ENCODE measurements at regions not wholly inside any gene's neighbourhood (a gene's known extent, or its start where the extent isn't known, plus 50 kb on each side); places are given as distances from the start of the nearest gene placed in this dataset.

DNA sequence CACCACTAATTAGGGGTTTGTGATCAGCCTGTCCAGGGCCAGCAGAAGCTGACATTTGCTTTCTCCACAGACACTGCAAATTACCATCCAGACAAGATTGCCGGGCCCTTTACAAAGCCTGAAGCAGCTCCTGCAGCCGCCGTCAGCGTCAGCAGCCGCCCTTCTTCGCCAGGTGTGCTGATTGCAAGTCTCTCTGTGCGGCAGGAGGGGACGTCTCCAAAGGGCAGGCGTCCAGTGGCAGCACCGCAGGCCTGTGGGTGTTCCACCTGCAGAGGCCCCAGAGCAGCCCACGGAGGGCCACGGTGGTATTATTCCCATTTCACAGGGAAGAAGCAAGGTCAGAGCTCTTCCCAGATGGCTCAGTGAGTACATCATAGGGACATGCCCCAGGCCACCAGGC, 108.0 kb upstream of the PPP1R26 start:
- 86% methylated on average over 6 of the region's 12 CpGs for WGBS (ENCODE audit: missing lambda C conversion rate)
- FAIRE-seq (no peak), ATAC-seq (no peak), DNase-seq (ENCODE audit: low read depth in 1 of 2, low spot score in 1 of 2) (no peak)
- H3K4me3 ChIP-seq, result no peak overlapping the region
- H3K27ac ChIP-seq, result no peak overlapping the region; a peak in 1 of 6 replicates
- ChIA-PET CTCF (interaction anchor here (1.3 to 2.5 kb wide), 2 partner anchors 17 to 41 kb away, joined by 4 to 12 read pairs; no protein-coding TSS in a partner anchor), POLR2A (no interaction called here)
- no peaks in the 10 kb centered on the region for H3K9me3 ChIP-seq
- H3K4me2 ChIP-seq, result no peak overlapping the region
- TF ChIP-seq FOSL2 (IDR thresholded peaks at IDR 0.05), result no peak
- TF ChIP-seq FOSL2 (CRISPR knock-in tag; IDR thresholded peaks at IDR 0.05), result no peak
- TF ChIP-seq POLR2AphosphoS2 (conservative IDR thresholded peaks at IDR 0.05; ENCODE audit: low read length), result no peak
- TF ChIP-seq FOXS1 (CRISPR knock-in tag; IDR thresholded peaks at IDR 0.05), result no peak
- no peaks in the 10 kb centered on the region; the same call in 2 of the 3 replicates for H3K4me1 ChIP-seq

DNA sequence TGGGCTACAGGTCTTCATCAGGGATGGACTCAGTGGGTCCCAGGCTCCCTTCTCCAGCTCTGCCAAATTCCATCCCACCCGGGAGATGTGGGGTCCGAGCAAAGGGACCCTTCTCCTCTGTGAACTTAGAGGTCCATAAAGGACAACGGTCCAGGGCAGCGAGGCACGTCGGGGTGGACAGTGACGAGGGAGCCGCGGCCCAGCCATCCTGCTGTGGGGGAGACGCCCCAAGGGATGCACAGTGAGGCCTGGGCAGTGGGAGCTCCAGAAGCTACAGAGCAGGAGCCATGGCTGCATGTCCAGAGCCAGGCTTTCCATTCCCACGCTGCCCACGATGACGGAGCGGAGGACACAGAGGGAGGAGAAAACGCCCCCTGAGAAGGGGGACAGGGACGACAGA, 107.5 kb upstream of the PPP1R26 start:
- Histone ChIP-seq H3K4me3 (no peak overlapping the region), H3K27ac (no peak overlapping the region), H3K9me3 (no peaks in the 10 kb centered on the region), H3K4me2 (no peak overlapping the region), H3K4me1 (no peaks in the 10 kb centered on the region; the same call in 2 of the 3 replicates)
- CTCF ChIA-PET, result interaction anchor here (1.3 kb wide), 1 partner anchor 17 kb away, joined by 4 read pairs; no protein-coding TSS in a partner anchor
- ATAC-seq, result no peak
- WGBS (ENCODE audit: missing lambda C conversion rate), result 70% methylated on average over 10 of the region's 16 CpGs
- POLR2A ChIA-PET, result no interaction called here
- no peak for TF ChIP-seq MAZ (IDR thresholded peaks at IDR 0.05; ENCODE audit: borderline replicate concordance, low read depth, low read length)
- TF ChIP-seq FOXS1 (CRISPR knock-in tag; IDR thresholded peaks at IDR 0.05), result no peak
- no peak for TF ChIP-seq ESRRA (IDR thresholded peaks at IDR 0.05; ENCODE audit: borderline replicate concordance, low read length)
- TF ChIP-seq, protein P1, sequence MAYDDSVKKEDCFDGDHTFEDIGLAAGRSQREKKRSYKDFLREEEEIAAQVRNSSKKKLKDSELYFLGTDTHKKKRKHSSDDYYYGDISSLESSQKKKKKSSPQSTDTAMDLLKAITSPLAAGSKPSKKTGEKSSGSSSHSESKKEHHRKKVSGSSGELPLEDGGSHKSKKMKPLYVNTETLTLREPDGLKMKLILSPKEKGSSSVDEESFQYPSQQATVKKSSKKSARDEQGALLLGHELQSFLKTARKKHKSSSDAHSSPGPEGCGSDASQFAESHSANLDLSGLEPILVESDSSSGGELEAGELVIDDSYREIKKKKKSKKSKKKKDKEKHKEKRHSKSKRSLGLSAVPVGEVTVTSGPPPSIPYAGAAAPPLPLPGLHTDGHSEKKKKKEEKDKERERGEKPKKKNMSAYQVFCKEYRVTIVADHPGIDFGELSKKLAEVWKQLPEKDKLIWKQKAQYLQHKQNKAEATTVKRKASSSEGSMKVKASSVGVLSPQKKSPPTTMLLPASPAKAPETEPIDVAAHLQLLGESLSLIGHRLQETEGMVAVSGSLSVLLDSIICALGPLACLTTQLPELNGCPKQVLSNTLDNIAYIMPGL (CRISPR knock-in tag; IDR thresholded peaks at IDR 0.05; ENCODE audit: borderline replicate concordance), result no peak
- TF ChIP-seq RAD21 (conservative IDR thresholded peaks at IDR 0.05 in 1 of 2, IDR thresholded peaks at IDR 0.05 in 1 of 2), result no peak
- no peak for TF ChIP-seq CEBPB (IDR thresholded peaks at IDR 0.05)
- no peak for TF ChIP-seq ZSCAN20 (CRISPR knock-in tag; IDR thresholded peaks at IDR 0.05)
- TF ChIP-seq, protein P2, sequence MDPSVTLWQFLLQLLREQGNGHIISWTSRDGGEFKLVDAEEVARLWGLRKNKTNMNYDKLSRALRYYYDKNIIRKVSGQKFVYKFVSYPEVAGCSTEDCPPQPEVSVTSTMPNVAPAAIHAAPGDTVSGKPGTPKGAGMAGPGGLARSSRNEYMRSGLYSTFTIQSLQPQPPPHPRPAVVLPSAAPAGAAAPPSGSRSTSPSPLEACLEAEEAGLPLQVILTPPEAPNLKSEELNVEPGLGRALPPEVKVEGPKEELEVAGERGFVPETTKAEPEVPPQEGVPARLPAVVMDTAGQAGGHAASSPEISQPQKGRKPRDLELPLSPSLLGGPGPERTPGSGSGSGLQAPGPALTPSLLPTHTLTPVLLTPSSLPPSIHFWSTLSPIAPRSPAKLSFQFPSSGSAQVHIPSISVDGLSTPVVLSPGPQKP (IDR thresholded peaks at IDR 0.05; ENCODE audit: low read depth, low read length), result no peak
- no peak for TF ChIP-seq MYC (IDR thresholded peaks at IDR 0.05; ENCODE audit: borderline replicate concordance, low read length)
- TF ChIP-seq JUNB (IDR thresholded peaks at IDR 0.05), result no peak
- TF ChIP-seq, protein P3, sequence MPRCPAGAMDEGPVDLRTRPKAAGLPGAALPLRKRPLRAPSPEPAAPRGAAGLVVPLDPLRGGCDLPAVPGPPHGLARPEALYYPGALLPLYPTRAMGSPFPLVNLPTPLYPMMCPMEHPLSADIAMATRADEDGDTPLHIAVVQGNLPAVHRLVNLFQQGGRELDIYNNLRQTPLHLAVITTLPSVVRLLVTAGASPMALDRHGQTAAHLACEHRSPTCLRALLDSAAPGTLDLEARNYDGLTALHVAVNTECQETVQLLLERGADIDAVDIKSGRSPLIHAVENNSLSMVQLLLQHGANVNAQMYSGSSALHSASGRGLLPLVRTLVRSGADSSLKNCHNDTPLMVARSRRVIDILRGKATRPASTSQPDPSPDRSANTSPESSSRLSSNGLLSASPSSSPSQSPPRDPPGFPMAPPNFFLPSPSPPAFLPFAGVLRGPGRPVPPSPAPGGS (IDR thresholded peaks at IDR 0.05), result no peak
- TF ChIP-seq, protein P4, sequence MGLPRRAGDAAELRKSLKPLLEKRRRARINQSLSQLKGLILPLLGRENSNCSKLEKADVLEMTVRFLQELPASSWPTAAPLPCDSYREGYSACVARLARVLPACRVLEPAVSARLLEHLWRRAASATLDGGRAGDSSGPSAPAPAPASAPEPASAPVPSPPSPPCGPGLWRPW (IDR thresholded peaks at IDR 0.05), result no peak
- TF ChIP-seq EHMT2 (IDR thresholded peaks at IDR 0.05; ENCODE audit: low read depth), result no peak
- no peak for TF ChIP-seq RARB (CRISPR knock-in tag; IDR thresholded peaks at IDR 0.05)
- no peak for TF ChIP-seq TP53 (CRISPR knock-in tag; IDR thresholded peaks at IDR 0.05)
- TF ChIP-seq ZC3H11A (IDR thresholded peaks at IDR 0.05), result no peak
- FAIRE-seq, result no peak
- DNase-seq (ENCODE audit: low read depth in 1 of 2, low spot score in 1 of 2), result no peak

DNA sequence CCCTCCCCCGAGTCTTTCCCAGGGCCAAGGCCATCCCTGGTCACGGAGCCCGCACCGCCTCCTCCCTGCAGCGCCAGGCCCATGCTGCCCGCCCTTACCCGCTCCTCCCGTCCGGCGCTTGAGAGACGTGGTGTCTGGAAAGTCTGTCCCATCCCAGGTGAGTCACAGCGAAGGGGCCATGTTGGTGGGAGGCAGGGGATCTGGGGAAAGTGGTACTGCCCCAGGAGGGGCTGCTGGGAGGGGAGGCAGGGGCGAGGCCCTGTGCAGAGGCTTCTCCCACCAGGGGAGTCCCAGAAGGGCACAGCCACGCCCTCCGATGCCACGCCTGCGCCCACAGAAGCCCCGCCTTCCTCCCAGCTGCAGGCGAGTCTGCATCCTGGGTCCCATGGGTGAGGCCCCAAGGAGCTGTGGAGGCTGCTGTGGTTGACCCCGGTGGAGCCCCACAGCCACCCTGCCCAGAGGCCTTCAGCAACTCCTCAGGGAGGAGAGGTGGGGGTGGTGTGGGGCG, 107.0 kb upstream of the PPP1R26 start:
- no peak overlapping the region for H3K4me2 ChIP-seq
- FAIRE-seq, result no peak
- TF ChIP-seq POLR2A (IDR thresholded peaks at IDR 0.05; ENCODE audit: low read length) (no peak), MAZ (IDR thresholded peaks at IDR 0.05; ENCODE audit: borderline replicate concordance, low read depth, low read length) (no peak), CBX8 (IDR thresholded peaks at IDR 0.05) (no peak), HOXA7 (CRISPR knock-in tag; IDR thresholded peaks at IDR 0.05) (no peak), EHF (CRISPR knock-in tag; IDR thresholded peaks at IDR 0.05) (no peak), ESRRA (IDR thresholded peaks at IDR 0.05; ENCODE audit: borderline replicate concordance, low read length) (no peak), PHF8 (IDR thresholded peaks at IDR 0.05; ENCODE audit: borderline replicate concordance, low read depth) (no peak)
- H3K9me3 ChIP-seq, result no peaks in the 10 kb centered on the region
- no peak for DNase-seq (ENCODE audit: low read depth in 1 of 2, low spot score in 1 of 2)
- ATAC-seq, result no peak
- CTCF ChIA-PET, result no interaction called here
- POLR2A ChIA-PET, result no interaction called here
- H3K27ac ChIP-seq, result no peak overlapping the region
- H3K4me1 ChIP-seq, result no peaks in the 10 kb centered on the region; the same call in 2 of the 3 replicates
- 83% methylated on average over 12 of the region's 21 CpGs for WGBS (ENCODE audit: missing lambda C conversion rate)
- H3K4me3 ChIP-seq, result no peak overlapping the region

All from A549 (cell line).